ENCODE measurements at regions not wholly inside any gene's neighbourhood (a gene's known extent, or its start where the extent isn't known, plus 50 kb on each side); places are given as distances from the start of the nearest gene placed in this dataset.
"Not testable (repeated sequence)": the region's sequence is repeated elsewhere in the genome, so short reads cannot be mapped to it uniquely, and the experiment has no call there.

- not testable (repeated sequence) for H3K36me3 ChIP-seq (ENCODE audit: control insufficient read depth, insufficient read depth, low read length); H3K9ac ChIP-seq (ENCODE audit: low read depth, low read length); H3K4me3 ChIP-seq (ENCODE audit: low read depth, low read length); H3K27me3 ChIP-seq (ENCODE audit: control insufficient read depth, insufficient read depth, low read length); H3K27ac ChIP-seq (ENCODE audit: low read depth, low read length); H3K4me1 ChIP-seq (ENCODE audit: control insufficient read depth, insufficient read depth, low read length); H3K9me3 ChIP-seq (ENCODE audit: control insufficient read depth, insufficient read depth, low read length)
Measured at GRCh38 chr3:154834831-154835230, 245.3 kb upstream of the MME start.

- Histone ChIP-seq H3K9me3 (ENCODE audit: control insufficient read depth, insufficient read depth, low read length) (peaks cover 19% of the 10 kb centered on the region), H3K36me3 (ENCODE audit: control insufficient read depth, insufficient read depth, low read length) (no peaks in the 10 kb centered on the region), H3K27me3 (ENCODE audit: control insufficient read depth, insufficient read depth, low read length) (no peaks in the 10 kb centered on the region), H3K4me3 (ENCODE audit: low read depth, low read length) (no peak overlapping the region), H3K9ac (ENCODE audit: low read depth, low read length) (no peak overlapping the region), H3K4me1 (ENCODE audit: control insufficient read depth, insufficient read depth, low read length) (peaks cover 16% of the 10 kb centered on the region), H3K27ac (ENCODE audit: low read depth, low read length) (no peak overlapping the region)
Measured at GRCh38 chr3:154829929-154830328, 250.2 kb upstream of the MME start.

- Histone ChIP-seq H3K4me1 (ENCODE audit: control insufficient read depth, insufficient read depth, low read length) (no peaks in the 10 kb centered on the region), H3K9ac (ENCODE audit: low read depth, low read length) (no peak overlapping the region), H3K36me3 (ENCODE audit: control insufficient read depth, insufficient read depth, low read length) (no peaks in the 10 kb centered on the region), H3K9me3 (ENCODE audit: control insufficient read depth, insufficient read depth, low read length) (no peaks in the 10 kb centered on the region), H3K27ac (ENCODE audit: low read depth, low read length) (no peak overlapping the region), H3K4me3 (ENCODE audit: low read depth, low read length) (no peak overlapping the region), H3K27me3 (ENCODE audit: control insufficient read depth, insufficient read depth, low read length) (no peaks in the 10 kb centered on the region)
Measured at GRCh38 chr3:154819491-154819890, 260.6 kb upstream of the MME start.

GRCh38 chr3:154818676-154819255, 261.4 kb upstream of the MME start:
- Histone ChIP-seq H3K9ac (ENCODE audit: low read depth, low read length) (no peak overlapping the region), H3K4me1 (ENCODE audit: control insufficient read depth, insufficient read depth, low read length) (no peaks in the 10 kb centered on the region), H3K27me3 (ENCODE audit: control insufficient read depth, insufficient read depth, low read length) (no peaks in the 10 kb centered on the region), H3K36me3 (ENCODE audit: control insufficient read depth, insufficient read depth, low read length) (no peaks in the 10 kb centered on the region), H3K27ac (ENCODE audit: low read depth, low read length) (no peak overlapping the region), H3K4me3 (ENCODE audit: low read depth, low read length) (no peak overlapping the region), H3K9me3 (ENCODE audit: control insufficient read depth, insufficient read depth, low read length) (no peaks in the 10 kb centered on the region)

GRCh38 chr3:154810017-154810416, 270.1 kb upstream of the MME start:
- H3K27me3 ChIP-seq (ENCODE audit: control insufficient read depth, insufficient read depth, low read length); H3K4me3 ChIP-seq (ENCODE audit: low read depth, low read length); H3K27ac ChIP-seq (ENCODE audit: low read depth, low read length); H3K4me1 ChIP-seq (ENCODE audit: control insufficient read depth, insufficient read depth, low read length); H3K36me3 ChIP-seq (ENCODE audit: control insufficient read depth, insufficient read depth, low read length); H3K9me3 ChIP-seq (ENCODE audit: control insufficient read depth, insufficient read depth, low read length); H3K9ac ChIP-seq (ENCODE audit: low read depth, low read length): not testable (repeated sequence)

- Histone ChIP-seq H3K27me3 (ENCODE audit: control insufficient read depth, insufficient read depth, low read length) (no peaks in the 10 kb centered on the region), H3K27ac (ENCODE audit: low read depth, low read length) (no peak overlapping the region), H3K4me1 (ENCODE audit: control insufficient read depth, insufficient read depth, low read length) (peaks cover 7% of the 10 kb centered on the region; the same call in 1 of the 2 replicates), H3K9me3 (ENCODE audit: control insufficient read depth, insufficient read depth, low read length) (peaks cover 7% of the 10 kb centered on the region; the same call in 1 of the 2 replicates), H3K36me3 (ENCODE audit: control insufficient read depth, insufficient read depth, low read length) (no peaks in the 10 kb centered on the region), H3K9ac (ENCODE audit: low read depth, low read length) (no peak overlapping the region), H3K4me3 (ENCODE audit: low read depth, low read length) (no peak overlapping the region)
Measured at GRCh38 chr3:154801729-154802128, 278.4 kb upstream of the MME start.

GRCh38 chr3:154799800-154800199, 280.3 kb upstream of the MME start:
- Histone ChIP-seq H3K9me3 (ENCODE audit: control insufficient read depth, insufficient read depth, low read length) (peaks cover 3% of the 10 kb centered on the region; the same call in 1 of the 2 replicates), H3K27me3 (ENCODE audit: control insufficient read depth, insufficient read depth, low read length) (no peaks in the 10 kb centered on the region), H3K9ac (ENCODE audit: low read depth, low read length) (no peak overlapping the region), H3K4me1 (ENCODE audit: control insufficient read depth, insufficient read depth, low read length) (peaks cover 7% of the 10 kb centered on the region; the same call in 1 of the 2 replicates), H3K36me3 (ENCODE audit: control insufficient read depth, insufficient read depth, low read length) (no peaks in the 10 kb centered on the region), H3K27ac (ENCODE audit: low read depth, low read length) (no peak overlapping the region), H3K4me3 (ENCODE audit: low read depth, low read length) (no peak overlapping the region)

- H3K27ac ChIP-seq (ENCODE audit: low read depth, low read length), result no peak overlapping the region
- H3K27me3 ChIP-seq (ENCODE audit: control insufficient read depth, insufficient read depth, low read length), result no peaks in the 10 kb centered on the region
- no peaks in the 10 kb centered on the region for H3K9me3 ChIP-seq (ENCODE audit: control insufficient read depth, insufficient read depth, low read length)
Measured at GRCh38 chr3:154795582-154795981, 284.5 kb upstream of the MME start.

GRCh38 chr3:154794814-154795445, 285.2 kb upstream of the MME start:
- Histone ChIP-seq H3K4me1 (ENCODE audit: control insufficient read depth, insufficient read depth, low read length) (peaks cover 6% of the 10 kb centered on the region; the same call in 1 of the 2 replicates), H3K27me3 (ENCODE audit: control insufficient read depth, insufficient read depth, low read length) (no peaks in the 10 kb centered on the region), H3K36me3 (ENCODE audit: control insufficient read depth, insufficient read depth, low read length) (no peaks in the 10 kb centered on the region), H3K4me3 (ENCODE audit: low read depth, low read length) (no peak overlapping the region), H3K9me3 (ENCODE audit: control insufficient read depth, insufficient read depth, low read length) (no peaks in the 10 kb centered on the region), H3K27ac (ENCODE audit: low read depth, low read length) (no peak overlapping the region), H3K9ac (ENCODE audit: low read depth, low read length) (no peak overlapping the region)

More at GRCh38 chr3:154795582-154795981, 284.5 kb upstream of the MME start:
- no peak overlapping the region for H3K9ac ChIP-seq (ENCODE audit: low read depth, low read length)
- H3K4me3 ChIP-seq (ENCODE audit: low read depth, low read length), result no peak overlapping the region
- no peaks in the 10 kb centered on the region for H3K36me3 ChIP-seq (ENCODE audit: control insufficient read depth, insufficient read depth, low read length)
- peaks cover 7% of the 10 kb centered on the region; the same call in 1 of the 2 replicates for H3K4me1 ChIP-seq (ENCODE audit: control insufficient read depth, insufficient read depth, low read length)

GRCh38 chr3:154794391-154794790, 285.7 kb upstream of the MME start:
- Histone ChIP-seq H3K27me3 (ENCODE audit: control insufficient read depth, insufficient read depth, low read length) (no peaks in the 10 kb centered on the region), H3K4me3 (ENCODE audit: low read depth, low read length) (no peak overlapping the region), H3K27ac (ENCODE audit: low read depth, low read length) (no peak overlapping the region), H3K4me1 (ENCODE audit: control insufficient read depth, insufficient read depth, low read length) (peaks cover 1% of the 10 kb centered on the region; the same call in 1 of the 2 replicates), H3K9ac (ENCODE audit: low read depth, low read length) (no peak overlapping the region), H3K9me3 (ENCODE audit: control insufficient read depth, insufficient read depth, low read length) (no peaks in the 10 kb centered on the region), H3K36me3 (ENCODE audit: control insufficient read depth, insufficient read depth, low read length) (no peaks in the 10 kb centered on the region)

GRCh38 chr3:154792828-154793227, 287.3 kb upstream of the MME start:
- H3K4me1 ChIP-seq (ENCODE audit: control insufficient read depth, insufficient read depth, low read length), result no peaks in the 10 kb centered on the region
- H3K9me3 ChIP-seq (ENCODE audit: control insufficient read depth, insufficient read depth, low read length), result no peaks in the 10 kb centered on the region
- no peaks in the 10 kb centered on the region for H3K27me3 ChIP-seq (ENCODE audit: control insufficient read depth, insufficient read depth, low read length)
- H3K36me3 ChIP-seq (ENCODE audit: control insufficient read depth, insufficient read depth, low read length), result no peaks in the 10 kb centered on the region
- no peak overlapping the region for H3K4me3 ChIP-seq (ENCODE audit: low read depth, low read length)
- H3K9ac ChIP-seq (ENCODE audit: low read depth, low read length), result no peak overlapping the region
- no peak overlapping the region for H3K27ac ChIP-seq (ENCODE audit: low read depth, low read length)
